Endothelial cell (in vitro differentiated cells): ENCODE measurements at regions not wholly inside any gene's neighbourhood (a gene's known extent, or its start where the extent isn't known, plus 50 kb on each side); places are given as distances from the start of the nearest gene placed in this dataset.

Source experiments
- DNase-seq: peaks from one replicate; pipeline ENCODE4 v3.0.0; 2021; ENCODE audit warnings: low spot score
- H3K27ac Mint-ChIP-seq: one replicate; pipeline ENCODE4 v1.8.0; 2021; ENCODE audit warnings: mixed read lengths, inconsistent platforms; ENCODE audit not compliant: unreplicated experiment
- H3K27me3 Mint-ChIP-seq: one replicate; pipeline ENCODE4 v1.8.0; 2021; ENCODE audit warnings: mild to moderate bottlenecking, moderate library complexity, mixed read lengths, inconsistent platforms; ENCODE audit not compliant: unreplicated experiment
- H3K36me3 Mint-ChIP-seq: one replicate; pipeline ENCODE4 v1.8.0; 2021; ENCODE audit warnings: mild to moderate bottlenecking, low read depth, mixed read lengths, inconsistent platforms; ENCODE audit not compliant: unreplicated experiment
- H3K4me1 Mint-ChIP-seq: one replicate; pipeline ENCODE4 v1.8.0; 2021; ENCODE audit warnings: mild to moderate bottlenecking, mixed read lengths, inconsistent platforms; ENCODE audit not compliant: unreplicated experiment
- H3K4me3 Mint-ChIP-seq: one replicate; pipeline ENCODE4 v1.8.0; 2021; ENCODE audit warnings: mild to moderate bottlenecking, mixed read lengths, inconsistent platforms; ENCODE audit not compliant: unreplicated experiment
- H3K9me3 Mint-ChIP-seq: one replicate; pipeline ENCODE4 v1.8.0; 2021; ENCODE audit warnings: mixed read lengths, inconsistent platforms; ENCODE audit not compliant: unreplicated experiment
- TF ChIP-seq, protein P1 (sequence below): fragments of 200-600 bp; sonication (generic); IDR thresholded peaks from one replicate; pipeline ENCODE4 v1.5.0; 2021; ENCODE audit warnings: antibody characterized with exemption; ENCODE audit not compliant: unreplicated experiment

- H3K4me1 Mint-ChIP-seq: peaks cover 5% of the 10 kb centered on the region
- no peak for DNase-seq
- no peaks in the 10 kb centered on the region for H3K27me3 Mint-ChIP-seq
- no peak overlapping the region for H3K4me3 Mint-ChIP-seq
- H3K36me3 Mint-ChIP-seq: no peaks in the 10 kb centered on the region
- no peak overlapping the region for H3K27ac Mint-ChIP-seq
- H3K9me3 Mint-ChIP-seq: no peaks in the 10 kb centered on the region
- TF ChIP-seq, protein P1, sequence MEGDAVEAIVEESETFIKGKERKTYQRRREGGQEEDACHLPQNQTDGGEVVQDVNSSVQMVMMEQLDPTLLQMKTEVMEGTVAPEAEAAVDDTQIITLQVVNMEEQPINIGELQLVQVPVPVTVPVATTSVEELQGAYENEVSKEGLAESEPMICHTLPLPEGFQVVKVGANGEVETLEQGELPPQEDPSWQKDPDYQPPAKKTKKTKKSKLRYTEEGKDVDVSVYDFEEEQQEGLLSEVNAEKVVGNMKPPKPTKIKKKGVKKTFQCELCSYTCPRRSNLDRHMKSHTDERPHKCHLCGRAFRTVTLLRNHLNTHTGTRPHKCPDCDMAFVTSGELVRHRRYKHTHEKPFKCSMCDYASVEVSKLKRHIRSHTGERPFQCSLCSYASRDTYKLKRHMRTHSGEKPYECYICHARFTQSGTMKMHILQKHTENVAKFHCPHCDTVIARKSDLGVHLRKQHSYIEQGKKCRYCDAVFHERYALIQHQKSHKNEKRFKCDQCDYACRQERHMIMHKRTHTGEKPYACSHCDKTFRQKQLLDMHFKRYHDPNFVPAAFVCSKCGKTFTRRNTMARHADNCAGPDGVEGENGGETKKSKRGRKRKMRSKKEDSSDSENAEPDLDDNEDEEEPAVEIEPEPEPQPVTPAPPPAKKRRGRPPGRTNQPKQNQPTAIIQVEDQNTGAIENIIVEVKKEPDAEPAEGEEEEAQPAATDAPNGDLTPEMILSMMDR: peak; percentile 27
These were observed 206.4 kb downstream of the NXNL2 start for GRCh38 chr9:88741335-88741734.

DNA sequence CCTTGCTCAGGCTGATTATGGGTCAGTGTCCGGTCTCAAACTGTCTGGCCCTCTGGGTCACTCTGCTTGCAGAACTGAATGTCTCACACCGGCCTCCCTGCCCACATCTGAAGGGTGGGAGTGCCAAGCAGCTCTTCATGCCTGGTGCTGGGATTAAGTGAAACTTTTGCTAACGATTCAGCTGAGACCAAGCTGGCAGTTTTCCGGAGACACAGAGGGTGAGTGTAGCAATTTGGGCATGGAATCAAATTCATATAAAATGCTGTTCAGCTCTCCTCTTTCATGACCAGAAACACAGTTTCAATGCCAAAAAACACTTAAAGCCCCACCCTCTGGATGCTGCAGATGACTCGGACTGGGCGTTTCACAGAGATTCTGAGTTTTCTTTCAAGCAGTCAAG, 207.5 kb downstream of the NXNL2 start:
- Mint-ChIP-seq H3K27me3 (no peaks in the 10 kb centered on the region), H3K9me3 (no peaks in the 10 kb centered on the region), H3K4me1 (peaks cover 15% of the 10 kb centered on the region), H3K4me3 (no peak overlapping the region), H3K36me3 (no peaks in the 10 kb centered on the region), H3K27ac (no peak overlapping the region)
- TF ChIP-seq, protein P1: no peak
- no peak for DNase-seq

GRCh38 chr9:88742905-88743304, 207.9 kb downstream of the NXNL2 start:
- no peak overlapping the region for H3K4me3 Mint-ChIP-seq
- H3K36me3 Mint-ChIP-seq: no peaks in the 10 kb centered on the region
- H3K27ac Mint-ChIP-seq: no peak overlapping the region
- no peaks in the 10 kb centered on the region for H3K9me3 Mint-ChIP-seq
- H3K27me3 Mint-ChIP-seq: no peaks in the 10 kb centered on the region
- DNase-seq: no peak
- peaks cover 19% of the 10 kb centered on the region for H3K4me1 Mint-ChIP-seq
- TF ChIP-seq, protein P1: no peak

- Mint-ChIP-seq H3K4me3 (no peak overlapping the region), H3K27me3 (no peaks in the 10 kb centered on the region), H3K9me3 (no peaks in the 10 kb centered on the region), H3K27ac (no peak overlapping the region), H3K4me1 (peaks cover 32% of the 10 kb centered on the region), H3K36me3 (no peaks in the 10 kb centered on the region)
- TF ChIP-seq, protein P1: no peak
- DNase-seq: no peak
These were observed 210.5 kb downstream of the NXNL2 start for GRCh38 chr9:88745276-88746001.

- peak overlapping the region; percentile 72 for H3K27ac Mint-ChIP-seq
- no peaks in the 10 kb centered on the region for H3K36me3 Mint-ChIP-seq
- no peak for DNase-seq
- no peaks in the 10 kb centered on the region for H3K9me3 Mint-ChIP-seq
- no peak overlapping the region for H3K4me3 Mint-ChIP-seq
- H3K27me3 Mint-ChIP-seq: no peaks in the 10 kb centered on the region
- peaks cover 32% of the 10 kb centered on the region for H3K4me1 Mint-ChIP-seq
- TF ChIP-seq, protein P1: no peak
These were observed 211.2 kb downstream of the NXNL2 start for GRCh38 chr9:88746029-88746742.
